ENCODE measurements at regions not wholly inside any gene's neighbourhood (a gene's known extent, or its start where the extent isn't known, plus 50 kb on each side); places are given as distances from the start of the nearest gene placed in this dataset.

DNA sequence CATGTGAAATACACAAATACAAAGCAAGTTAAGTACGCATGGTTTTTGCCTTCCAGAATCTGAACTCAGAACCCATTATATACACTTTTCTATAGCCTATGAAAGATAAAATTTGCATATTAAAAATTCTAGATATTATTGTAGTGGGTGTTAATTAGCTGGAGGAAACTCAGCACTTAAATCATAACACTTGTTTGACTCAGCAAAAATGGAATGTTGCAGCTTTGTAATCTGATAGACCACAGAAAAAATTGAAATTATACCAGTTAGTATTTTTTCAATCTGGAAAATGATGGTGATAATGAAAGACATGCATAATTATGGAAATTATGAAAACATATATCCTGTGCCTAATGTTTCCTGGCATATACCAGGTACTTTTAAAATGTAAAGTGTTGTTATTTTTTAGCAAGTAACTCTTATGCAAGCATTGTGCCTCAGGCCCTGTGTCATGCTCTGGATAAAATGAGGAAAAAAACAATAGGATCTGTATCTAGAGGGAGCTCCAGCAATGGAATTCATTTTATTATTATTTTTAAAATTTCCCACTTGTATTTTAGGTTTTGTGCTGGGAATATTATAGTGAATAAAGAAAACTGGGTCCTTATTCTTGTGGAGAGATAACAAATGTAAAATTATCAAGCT is 490.4 kb upstream of the SEMA3A start:
- no peak overlapping the region for H3K27ac ChIP-seq (ENCODE audit: low read length)
- no peaks in the 10 kb centered on the region for H3K4me1 ChIP-seq (ENCODE audit: low read length)
- no peak overlapping the region for H3K9ac ChIP-seq (ENCODE audit: low read length)
- no peak overlapping the region for H3K4me2 ChIP-seq (ENCODE audit: low read depth, low read length)
- no peaks in the 10 kb centered on the region for H3F3A ChIP-seq (ENCODE audit: insufficient read depth, low read length)
- no peaks in the 10 kb centered on the region for H3K36me3 ChIP-seq (replicated peaks; ENCODE audit: insufficient read depth, low read length)
- H4K20me1 ChIP-seq (ENCODE audit: insufficient read depth, low read length): no peaks in the 10 kb centered on the region
- no peak overlapping the region for H3K4me3 ChIP-seq (ENCODE audit: low read length)
- DNase-seq: no peak
- H3K9me3 ChIP-seq (replicated peaks; ENCODE audit: insufficient read depth, low read length): no peaks in the 10 kb centered on the region
- H3K79me2 ChIP-seq (ENCODE audit: low read length): no peaks in the 10 kb centered on the region
- TF ChIP-seq, protein P1, sequence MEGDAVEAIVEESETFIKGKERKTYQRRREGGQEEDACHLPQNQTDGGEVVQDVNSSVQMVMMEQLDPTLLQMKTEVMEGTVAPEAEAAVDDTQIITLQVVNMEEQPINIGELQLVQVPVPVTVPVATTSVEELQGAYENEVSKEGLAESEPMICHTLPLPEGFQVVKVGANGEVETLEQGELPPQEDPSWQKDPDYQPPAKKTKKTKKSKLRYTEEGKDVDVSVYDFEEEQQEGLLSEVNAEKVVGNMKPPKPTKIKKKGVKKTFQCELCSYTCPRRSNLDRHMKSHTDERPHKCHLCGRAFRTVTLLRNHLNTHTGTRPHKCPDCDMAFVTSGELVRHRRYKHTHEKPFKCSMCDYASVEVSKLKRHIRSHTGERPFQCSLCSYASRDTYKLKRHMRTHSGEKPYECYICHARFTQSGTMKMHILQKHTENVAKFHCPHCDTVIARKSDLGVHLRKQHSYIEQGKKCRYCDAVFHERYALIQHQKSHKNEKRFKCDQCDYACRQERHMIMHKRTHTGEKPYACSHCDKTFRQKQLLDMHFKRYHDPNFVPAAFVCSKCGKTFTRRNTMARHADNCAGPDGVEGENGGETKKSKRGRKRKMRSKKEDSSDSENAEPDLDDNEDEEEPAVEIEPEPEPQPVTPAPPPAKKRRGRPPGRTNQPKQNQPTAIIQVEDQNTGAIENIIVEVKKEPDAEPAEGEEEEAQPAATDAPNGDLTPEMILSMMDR (IDR thresholded peaks at IDR 0.05; ENCODE audit: low read length): no peak
- TF ChIP-seq EZH2 (optimal IDR thresholded peaks at IDR 0.05; ENCODE audit: low read depth, low read length) (no peak), EZH2phosphoT487 (IDR thresholded peaks at IDR 0.05; ENCODE audit: low read length) (no peak)
- no peak overlapping the region for H2AFZ ChIP-seq (ENCODE audit: low read length)
- no peaks in the 10 kb centered on the region for H3K9me2 ChIP-seq (replicated peaks; ENCODE audit: insufficient read depth, low read length)
- H3K27me3 ChIP-seq (replicated peaks; ENCODE audit: insufficient read depth, low read length): no peaks in the 10 kb centered on the region

DNA sequence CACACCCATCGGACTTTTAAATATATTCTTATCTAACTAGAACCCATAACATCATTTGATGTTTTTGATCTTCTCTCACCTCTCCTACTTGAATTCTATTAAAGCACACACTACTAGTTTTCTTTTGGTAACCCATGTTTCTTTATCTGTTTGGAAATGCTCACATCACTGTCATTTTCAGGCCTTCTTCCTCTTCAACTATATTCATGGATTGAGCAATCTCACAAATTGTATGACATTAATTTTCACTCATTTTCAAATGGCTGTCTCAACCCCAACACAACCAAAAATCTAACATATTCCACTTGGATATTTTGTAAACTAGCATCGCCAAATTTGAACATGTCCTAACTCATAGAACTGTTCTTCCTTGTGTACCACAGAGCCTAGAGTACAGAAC is 488.0 kb upstream of the SEMA3A start:
- no peak overlapping the region for H3K9ac ChIP-seq (ENCODE audit: low read length)
- no peaks in the 10 kb centered on the region for H3K4me1 ChIP-seq (ENCODE audit: low read length)
- H3K36me3 ChIP-seq (replicated peaks; ENCODE audit: insufficient read depth, low read length): no peaks in the 10 kb centered on the region
- TF ChIP-seq EZH2phosphoT487 (IDR thresholded peaks at IDR 0.05; ENCODE audit: low read length): no peak
- no peaks in the 10 kb centered on the region for H3K9me3 ChIP-seq (replicated peaks; ENCODE audit: insufficient read depth, low read length)
- DNase-seq: no peak
- no peak overlapping the region for H3K27ac ChIP-seq (ENCODE audit: low read length)
- H3K4me2 ChIP-seq (ENCODE audit: low read depth, low read length): no peak overlapping the region
- H3K9me2 ChIP-seq (replicated peaks; ENCODE audit: insufficient read depth, low read length): no peaks in the 10 kb centered on the region
- H3F3A ChIP-seq (ENCODE audit: insufficient read depth, low read length): no peaks in the 10 kb centered on the region
- H4K20me1 ChIP-seq (ENCODE audit: insufficient read depth, low read length): no peaks in the 10 kb centered on the region
- no peaks in the 10 kb centered on the region for H3K79me2 ChIP-seq (ENCODE audit: low read length)
- no peak overlapping the region for H2AFZ ChIP-seq (ENCODE audit: low read length)
- H3K4me3 ChIP-seq (ENCODE audit: low read length): no peak overlapping the region
- H3K27me3 ChIP-seq (replicated peaks; ENCODE audit: insufficient read depth, low read length): no peaks in the 10 kb centered on the region

DNA sequence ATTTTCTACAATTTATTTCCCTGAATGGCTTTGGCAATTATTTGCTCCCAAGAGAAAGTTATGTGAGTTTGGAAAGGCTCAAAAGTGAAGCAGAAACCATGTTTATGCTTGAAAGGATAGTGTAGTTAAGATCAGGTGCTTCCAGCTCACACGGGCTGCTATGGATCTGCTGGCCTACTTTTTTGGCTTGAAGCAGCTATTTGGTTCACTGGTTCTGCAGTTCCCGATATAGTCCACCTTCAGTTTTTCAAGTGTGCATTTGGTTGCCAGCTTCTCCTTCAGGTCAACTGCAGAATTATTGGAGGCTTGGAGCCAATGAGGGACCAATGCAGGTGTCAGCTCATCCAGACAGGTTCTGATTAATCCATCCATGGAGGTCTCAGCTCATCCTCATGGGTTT is 484.3 kb upstream of the SEMA3A start:
- Histone ChIP-seq H3K4me1 (ENCODE audit: low read length) (no peaks in the 10 kb centered on the region), H3F3A (ENCODE audit: insufficient read depth, low read length) (no peaks in the 10 kb centered on the region), H3K9me3 (replicated peaks; ENCODE audit: insufficient read depth, low read length) (no peaks in the 10 kb centered on the region), H3K27me3 (replicated peaks; ENCODE audit: insufficient read depth, low read length) (no peaks in the 10 kb centered on the region), H3K9ac (ENCODE audit: low read length) (no peak overlapping the region), H3K9me2 (replicated peaks; ENCODE audit: insufficient read depth, low read length) (no peaks in the 10 kb centered on the region), H3K4me3 (ENCODE audit: low read length) (no peak overlapping the region), H3K4me2 (ENCODE audit: low read depth, low read length) (no peak overlapping the region), H2AFZ (ENCODE audit: low read length) (no peak overlapping the region), H3K79me2 (ENCODE audit: low read length) (no peaks in the 10 kb centered on the region), H4K20me1 (ENCODE audit: insufficient read depth, low read length) (no peaks in the 10 kb centered on the region), H3K27ac (ENCODE audit: low read length) (no peak overlapping the region), H3K36me3 (replicated peaks; ENCODE audit: insufficient read depth, low read length) (no peaks in the 10 kb centered on the region)
- DNase-seq: no peak
- TF ChIP-seq EZH2 (optimal IDR thresholded peaks at IDR 0.05; ENCODE audit: low read depth, low read length) (no peak), EZH2phosphoT487 (IDR thresholded peaks at IDR 0.05; ENCODE audit: low read length) (no peak)
- TF ChIP-seq, protein P1 (IDR thresholded peaks at IDR 0.05; ENCODE audit: low read length): no peak

DNA sequence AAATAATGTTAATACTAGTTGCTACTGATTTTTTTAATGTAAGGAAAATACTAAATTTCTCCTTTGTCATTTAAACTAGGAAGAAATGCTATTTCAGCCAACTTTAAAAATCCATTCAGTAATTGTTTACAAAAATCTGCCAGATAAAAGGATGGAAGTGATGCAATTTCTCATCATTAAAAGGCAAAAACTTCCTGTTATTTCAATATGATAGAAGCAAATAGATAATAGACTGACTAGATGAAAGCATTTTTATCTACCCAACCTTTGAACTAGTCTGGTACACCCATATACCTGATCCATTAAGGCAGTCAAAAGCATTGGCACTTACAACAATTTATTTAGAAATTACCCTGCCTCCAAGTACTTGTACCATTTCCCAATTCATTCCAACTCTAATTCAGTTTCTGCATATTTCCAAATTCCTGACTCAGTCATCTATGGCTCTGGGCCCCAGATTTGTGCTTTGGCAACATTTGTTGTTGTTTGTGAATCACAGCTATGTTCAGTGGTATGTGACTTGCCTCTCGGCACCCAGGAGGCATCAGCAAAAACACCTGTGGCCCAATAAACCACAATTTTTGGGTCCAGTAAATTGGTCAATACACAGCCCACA is 482.6 kb upstream of the SEMA3A start:
- no peaks in the 10 kb centered on the region for H3K27me3 ChIP-seq (replicated peaks; ENCODE audit: insufficient read depth, low read length)
- no peaks in the 10 kb centered on the region for H3K9me2 ChIP-seq (replicated peaks; ENCODE audit: insufficient read depth, low read length)
- no peak overlapping the region for H3K4me2 ChIP-seq (ENCODE audit: low read depth, low read length)
- no peak overlapping the region for H2AFZ ChIP-seq (ENCODE audit: low read length)
- H3K4me1 ChIP-seq (ENCODE audit: low read length): no peaks in the 10 kb centered on the region
- no peak overlapping the region for H3K9ac ChIP-seq (ENCODE audit: low read length)
- H4K20me1 ChIP-seq (ENCODE audit: insufficient read depth, low read length): no peaks in the 10 kb centered on the region
- H3K9me3 ChIP-seq (replicated peaks; ENCODE audit: insufficient read depth, low read length): no peaks in the 10 kb centered on the region
- no peaks in the 10 kb centered on the region for H3F3A ChIP-seq (ENCODE audit: insufficient read depth, low read length)
- H3K79me2 ChIP-seq (ENCODE audit: low read length): no peaks in the 10 kb centered on the region
- TF ChIP-seq EZH2 (optimal IDR thresholded peaks at IDR 0.05; ENCODE audit: low read depth, low read length) (no peak), EZH2phosphoT487 (IDR thresholded peaks at IDR 0.05; ENCODE audit: low read length) (no peak)
- TF ChIP-seq, protein P1 (IDR thresholded peaks at IDR 0.05; ENCODE audit: low read length): no peak
- H3K36me3 ChIP-seq (replicated peaks; ENCODE audit: insufficient read depth, low read length): no peaks in the 10 kb centered on the region
- no peak for DNase-seq
- no peak overlapping the region for H3K4me3 ChIP-seq (ENCODE audit: low read length)
- H3K27ac ChIP-seq (ENCODE audit: low read length): no peak overlapping the region

Measured in MM.1S (cell line).